PFSK-1 (cell line): ENCODE measurements at regions not wholly inside any gene's neighbourhood (a gene's known extent, or its start where the extent isn't known, plus 50 kb on each side); places are given as distances from the start of the nearest gene placed in this dataset.

ENCODE experiments used
- FOXP2 ChIP-seq: optimal IDR thresholded peaks from 2 replicates; pipeline ENCODE3; 2011; ENCODE audit warnings: borderline replicate concordance, control low read depth, inconsistent platforms; ENCODE audit not compliant: insufficient read depth; ENCODE audit errors: extremely low read length, extremely low read depth
- POLR2AphosphoS5 ChIP-seq: IDR thresholded peaks from 2 replicates; pipeline ENCODE4 v1.6.1; 2012; ENCODE audit warnings: low read depth, mild to moderate bottlenecking, control low read depth, low read length, moderate library complexity
- REST ChIP-seq, 2 experiments: IDR thresholded peaks; 2 replicates each; pipeline versions ENCODE4 v1.6.1 to v1.8.0; 2011 to 2012; ENCODE audit warnings: low read depth in 2 of 2, low read length in 2 of 2, control low read depth in 1 of 2, inconsistent platforms in 1 of 2, mild to moderate bottlenecking in 1 of 2, moderate library complexity in 1 of 2; ENCODE audit not compliant: insufficient read depth in 1 of 2
- SIN3A ChIP-seq: IDR thresholded peaks from 2 replicates; pipeline ENCODE4 v1.6.1; 2012; ENCODE audit warnings: mild to moderate bottlenecking, low read length, moderate library complexity, borderline replicate concordance; ENCODE audit not compliant: insufficient read depth
- TAF1 ChIP-seq: IDR thresholded peaks from 2 replicates; pipeline ENCODE4 v1.6.1; 2012; ENCODE audit warnings: low read length, control low read depth, borderline replicate concordance; ENCODE audit not compliant: insufficient read depth

- TF ChIP-seq FOXP2 = no peak
- TF ChIP-seq TAF1 = no peak
- TF ChIP-seq SIN3A = no peak
- no peak for TF ChIP-seq POLR2AphosphoS5
- TF ChIP-seq REST (IDR thresholded peaks at IDR 0.05; ENCODE audit: insufficient read depth in 1 of 2, low read depth in 2 of 2, low read length in 2 of 2) = no peak
Observed at GRCh38 chr4:38194047-38194602, 233.9 kb downstream of the PTTG2 start.

GRCh38 chr4:38195486-38195885 lies 235.3 kb downstream of the PTTG2 start:
- no peak for TF ChIP-seq SIN3A
- no peak for TF ChIP-seq POLR2AphosphoS5
- TF ChIP-seq FOXP2 = no peak
- no peak for TF ChIP-seq TAF1
- TF ChIP-seq REST (IDR thresholded peaks at IDR 0.05; ENCODE audit: insufficient read depth in 1 of 2, low read depth in 2 of 2, low read length in 2 of 2) = no peak

- TF ChIP-seq POLR2AphosphoS5 (no peak), FOXP2 (no peak), REST (IDR thresholded peaks at IDR 0.05; ENCODE audit: insufficient read depth in 1 of 2, low read depth in 2 of 2, low read length in 2 of 2) (no peak), SIN3A (no peak), TAF1 (no peak)
Observed at GRCh38 chr4:38195911-38196310, 235.7 kb downstream of the PTTG2 start.

- TF ChIP-seq POLR2AphosphoS5 (no peak), TAF1 (no peak), FOXP2 (no peak), SIN3A (no peak), REST (IDR thresholded peaks at IDR 0.05; ENCODE audit: insufficient read depth in 1 of 2, low read depth in 2 of 2, low read length in 2 of 2) (no peak)
Observed at GRCh38 chr4:38202242-38202641, 242.0 kb downstream of the PTTG2 start.

GRCh38 chr4:38203609-38204008 lies 243.4 kb downstream of the PTTG2 start:
- TF ChIP-seq TAF1 (no peak), POLR2AphosphoS5 (no peak), SIN3A (no peak), REST (IDR thresholded peaks at IDR 0.05; ENCODE audit: insufficient read depth in 1 of 2, low read depth in 2 of 2, low read length in 2 of 2) (no peak), FOXP2 (no peak)
